Right atrium auricular region (tissue), 2 donors: ENCODE measurements at regions not wholly inside any gene's neighbourhood (a gene's known extent, or its start where the extent isn't known, plus 50 kb on each side); places are given as distances from the start of the nearest gene placed in this dataset.

Experiments used
- DNase-seq: peaks from one replicate; pipeline ENCODE4 v3.0.0-alpha.2; 2019; ENCODE audit warnings: low spot score
- H3K27ac ChIP-seq, 2 donors: fragments of 200-600 bp; sonication (generic); 1 replicate in 1 of 2; 2 replicates in 1 of 2; pipeline ENCODE4 v1.5.1; 2016 to 2019
- H3K27me3 ChIP-seq, 2 donors: fragments of 200-600 bp; sonication (generic); one replicate each; pipeline versions ENCODE4 v1.5.1 to v1.6.0; 2017 to 2019
- H3K36me3 ChIP-seq: fragments of 200-600 bp; sonication (generic); one replicate; pipeline ENCODE4 v1.5.1; 2016
- H3K4me1 ChIP-seq, 2 donors: fragments of 200-600 bp; sonication (generic); one replicate each; pipeline versions ENCODE4 v1.5.1 to v1.6.0; 2017 to 2019
- H3K4me3 ChIP-seq, 2 donors: fragments of 200-600 bp; sonication (generic); 1 replicate in 1 of 2; 2 replicates in 1 of 2; pipeline ENCODE4 v1.5.1; 2017 to 2019; ENCODE audit warnings: mild to moderate bottlenecking in 1 of 2, moderate library complexity in 1 of 2
- H3K9me3 ChIP-seq, 2 donors: fragments of 200-600 bp; sonication (generic); one replicate each; pipeline ENCODE4 v1.5.1; 2019
- CTCF ChIP-seq, 2 donors: fragments of 200-600 bp; sonication (generic); IDR thresholded peaks; one replicate each; pipeline ENCODE4 v1.5.1; 2019; ENCODE audit warnings: antibody characterized with exemption in 2 of 2

GRCh38 chr9:129331493-129331765 lies 153.4 kb upstream of the IER5L start:
- no peak for TF ChIP-seq CTCF (IDR thresholded peaks at IDR 0.05)
- Histone ChIP-seq H3K27me3 (no peaks in the 10 kb centered on the region), H3K9me3 (peaks cover 0 to 6% of the 10 kb centered on the region in 2 donors), H3K4me3 (no peak overlapping the region), H3K4me1 (peaks cover 0 to 45% of the 10 kb centered on the region in 2 donors), H3K27ac (no peak overlapping the region), H3K36me3 (no peaks in the 10 kb centered on the region)
- DNase-seq: no peak

GRCh38 chr9:129330711-129331492 lies 152.8 kb upstream of the IER5L start:
- H3K9me3 ChIP-seq: peaks cover 0 to 6% of the 10 kb centered on the region in 2 donors
- TF ChIP-seq CTCF (IDR thresholded peaks at IDR 0.05): no peak
- no peak for DNase-seq
- peaks cover 0 to 40% of the 10 kb centered on the region in 2 donors for H3K4me1 ChIP-seq
- no peak overlapping the region for H3K27ac ChIP-seq
- no peaks in the 10 kb centered on the region for H3K27me3 ChIP-seq
- H3K36me3 ChIP-seq: no peaks in the 10 kb centered on the region
- no peak overlapping the region for H3K4me3 ChIP-seq

GRCh38 chr9:129328355-129329042 lies 150.4 kb upstream of the IER5L start:
- DNase-seq: no peak
- H3K4me3 ChIP-seq: no peak overlapping the region
- H3K27me3 ChIP-seq: no peaks in the 10 kb centered on the region
- no peaks in the 10 kb centered on the region for H3K36me3 ChIP-seq
- TF ChIP-seq CTCF (IDR thresholded peaks at IDR 0.05): no peak
- peaks cover 0 to 24% of the 10 kb centered on the region in 2 donors for H3K4me1 ChIP-seq
- peak overlapping the region; percentile 1 to 25 for H3K27ac ChIP-seq
- peaks cover 0 to 6% of the 10 kb centered on the region in 2 donors for H3K9me3 ChIP-seq

- H3K4me1 ChIP-seq: peaks cover 0 to 31% of the 10 kb centered on the region in 2 donors
- no peak for DNase-seq
- peaks cover 0 to 6% of the 10 kb centered on the region in 2 donors for H3K9me3 ChIP-seq
These were observed 149.7 kb upstream of the IER5L start for GRCh38 chr9:129327552-129328328.

More at GRCh38 chr9:129327552-129328328, 149.7 kb upstream of the IER5L start:
- Histone ChIP-seq H3K4me3 (no peak overlapping the region), H3K27me3 (no peaks in the 10 kb centered on the region), H3K36me3 (no peaks in the 10 kb centered on the region), H3K27ac (peak overlapping the region; percentile 1 to 25)
- TF ChIP-seq CTCF (IDR thresholded peaks at IDR 0.05): no peak
